Stomach (tissue), 4 donors: ENCODE measurements at regions not wholly inside any gene's neighbourhood (a gene's known extent, or its start where the extent isn't known, plus 50 kb on each side); places are given as distances from the start of the nearest gene placed in this dataset.

Experiments
- CTCF ChIP-seq, 7 experiments: fragments of 450-650 bp in 4 of 7; fragments of 200-600 bp in 3 of 7; sonication (generic) in 3 of 7; IDR thresholded peaks; one replicate each; pipeline ENCODE4 v1.5.1; 2016 to 2019; ENCODE audit warnings: antibody characterized with exemption in 7 of 7, control low read depth in 2 of 7, mild to moderate bottlenecking in 1 of 7
- POLR2A ChIP-seq, 4 donors: fragments of 450-650 bp; IDR thresholded peaks; one replicate each; pipeline ENCODE4 v1.6.1; 2016; ENCODE audit warnings: antibody characterized with exemption in 4 of 4, control low read depth in 2 of 4, mild to moderate bottlenecking in 1 of 4, moderate library complexity in 1 of 4

- TF ChIP-seq CTCF (IDR thresholded peaks at IDR 0.05) (no peak), POLR2A (IDR thresholded peaks at IDR 0.05) (no peak)
Observed at GRCh38 chr1:215484171-215484939, 82.7 kb upstream of the KCTD3 start.
